Thyroid gland (tissue), 4 donors: ENCODE measurements at regions not wholly inside any gene's neighbourhood (a gene's known extent, or its start where the extent isn't known, plus 50 kb on each side); places are given as distances from the start of the nearest gene placed in this dataset.

Experiments used
- POLR2A ChIP-seq, 2 donors: fragments of 450-650 bp; IDR thresholded peaks; one replicate each; pipeline ENCODE4 v1.6.1; 2017; ENCODE audit warnings: antibody characterized with exemption in 2 of 2, mild to moderate bottlenecking in 2 of 2, moderate library complexity in 1 of 2
- TF ChIP-seq, protein P1 (sequence below), 6 experiments: fragments of 200-600 bp in 3 of 6; fragments of 450-650 bp in 3 of 6; sonication (generic) in 3 of 6; IDR thresholded peaks; one replicate each; pipeline ENCODE4 v1.5.1; 2016 to 2019; ENCODE audit warnings: antibody characterized with exemption in 6 of 6, mild to moderate bottlenecking in 2 of 6, inconsistent platforms in 1 of 6, moderate library complexity in 1 of 6

DNA sequence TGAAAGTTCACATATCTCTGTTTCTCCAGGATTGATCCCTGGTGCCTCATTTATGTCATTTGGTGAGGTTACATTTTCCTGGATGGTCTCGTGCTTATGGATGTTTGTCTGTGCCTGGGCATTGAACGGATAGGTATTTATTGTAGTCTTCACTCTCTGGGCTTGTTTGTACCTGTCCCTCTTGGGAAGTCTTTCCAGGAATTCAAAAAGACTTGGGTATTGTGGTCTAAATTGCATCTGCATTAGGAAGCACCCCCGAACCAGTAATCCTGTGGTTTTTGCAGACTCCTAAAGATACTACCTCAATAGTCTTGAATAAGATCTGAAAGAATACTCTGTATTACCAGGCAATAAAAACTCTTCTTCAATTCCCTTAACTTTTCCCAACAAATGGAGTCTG is 720.8 kb downstream of the SLC6A15 start:
- TF ChIP-seq POLR2A (IDR thresholded peaks at IDR 0.05): no peak
- TF ChIP-seq, protein P1, sequence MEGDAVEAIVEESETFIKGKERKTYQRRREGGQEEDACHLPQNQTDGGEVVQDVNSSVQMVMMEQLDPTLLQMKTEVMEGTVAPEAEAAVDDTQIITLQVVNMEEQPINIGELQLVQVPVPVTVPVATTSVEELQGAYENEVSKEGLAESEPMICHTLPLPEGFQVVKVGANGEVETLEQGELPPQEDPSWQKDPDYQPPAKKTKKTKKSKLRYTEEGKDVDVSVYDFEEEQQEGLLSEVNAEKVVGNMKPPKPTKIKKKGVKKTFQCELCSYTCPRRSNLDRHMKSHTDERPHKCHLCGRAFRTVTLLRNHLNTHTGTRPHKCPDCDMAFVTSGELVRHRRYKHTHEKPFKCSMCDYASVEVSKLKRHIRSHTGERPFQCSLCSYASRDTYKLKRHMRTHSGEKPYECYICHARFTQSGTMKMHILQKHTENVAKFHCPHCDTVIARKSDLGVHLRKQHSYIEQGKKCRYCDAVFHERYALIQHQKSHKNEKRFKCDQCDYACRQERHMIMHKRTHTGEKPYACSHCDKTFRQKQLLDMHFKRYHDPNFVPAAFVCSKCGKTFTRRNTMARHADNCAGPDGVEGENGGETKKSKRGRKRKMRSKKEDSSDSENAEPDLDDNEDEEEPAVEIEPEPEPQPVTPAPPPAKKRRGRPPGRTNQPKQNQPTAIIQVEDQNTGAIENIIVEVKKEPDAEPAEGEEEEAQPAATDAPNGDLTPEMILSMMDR (IDR thresholded peaks at IDR 0.05): no peak
